GM18867 (cell line): ENCODE measurements at regions not wholly inside any gene's neighbourhood (a gene's known extent, or its start where the extent isn't known, plus 50 kb on each side); places are given as distances from the start of the nearest gene placed in this dataset.
"Not testable (repeated sequence)": the region's sequence is repeated elsewhere in the genome, so short reads cannot be mapped to it uniquely, and the experiment has no call there.

ENCODE experiments used
- ATAC-seq: cut with Tn5 transposase; IDR thresholded peaks from one replicate; pipeline ENCODE4 v1.9.1; 2021; ENCODE audit warnings: mild to moderate bottlenecking, moderate library complexity; ENCODE audit not compliant: unreplicated experiment

DNA sequence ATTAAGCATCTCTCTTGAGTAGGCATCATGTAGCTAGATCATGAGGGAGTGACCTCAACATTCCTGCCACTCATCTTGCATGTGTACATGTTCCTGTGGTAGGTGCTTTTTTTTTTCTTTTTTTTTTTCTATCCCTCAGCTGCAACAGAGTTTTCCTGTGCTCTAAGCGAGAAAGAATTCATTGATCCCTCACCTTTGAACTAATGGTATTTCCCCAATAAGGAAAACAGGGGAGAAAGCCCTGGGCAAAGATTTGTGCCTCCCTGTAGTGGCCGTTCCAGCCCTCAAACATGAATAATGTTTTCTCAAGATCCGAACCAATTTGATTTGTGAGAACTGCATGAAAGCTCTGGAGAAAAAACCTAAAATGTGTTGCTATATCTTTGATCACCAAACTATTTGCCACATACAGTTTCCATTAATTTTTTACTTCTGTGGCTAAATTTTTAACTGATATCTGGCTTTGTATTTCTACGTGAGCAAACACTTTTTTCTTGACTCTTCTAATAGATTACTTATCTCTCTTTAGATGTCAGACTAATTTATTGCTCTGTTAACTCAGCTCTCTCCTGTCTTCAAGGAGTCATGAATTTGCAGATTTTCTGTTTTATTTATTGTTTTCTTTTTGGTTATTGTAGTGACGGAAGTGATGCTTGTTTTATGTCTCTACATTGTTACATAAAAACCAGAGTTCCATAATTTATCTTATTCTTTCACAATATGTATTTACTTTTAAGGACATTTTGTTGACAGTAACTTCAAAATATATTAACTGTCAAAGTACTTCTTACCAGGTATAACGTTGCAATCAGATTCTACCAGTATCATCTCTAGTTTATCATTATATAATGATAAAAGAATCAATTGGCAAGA lies 1396.5 kb downstream of the OTOL1 start:
- ATAC-seq = no peak

DNA sequence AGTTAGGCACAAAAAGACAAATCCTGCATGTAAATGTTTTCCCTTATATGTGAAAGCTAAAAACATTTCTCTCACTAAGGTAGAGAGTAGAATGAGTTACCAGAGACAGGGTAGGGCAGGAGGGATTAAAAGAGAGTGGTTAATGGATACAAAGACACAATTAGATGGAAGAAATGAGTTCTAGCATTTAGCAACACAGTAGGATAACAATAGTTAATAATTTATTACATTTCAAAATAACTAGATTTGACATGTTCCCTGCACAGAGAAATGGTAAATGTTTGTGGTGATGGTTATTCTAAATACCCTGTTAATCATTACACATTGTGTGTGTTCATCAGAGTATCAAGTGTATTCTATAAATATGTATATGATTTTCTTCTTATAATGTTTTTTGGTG lies 1400.7 kb downstream of the OTOL1 start:
- no peak for ATAC-seq

DNA sequence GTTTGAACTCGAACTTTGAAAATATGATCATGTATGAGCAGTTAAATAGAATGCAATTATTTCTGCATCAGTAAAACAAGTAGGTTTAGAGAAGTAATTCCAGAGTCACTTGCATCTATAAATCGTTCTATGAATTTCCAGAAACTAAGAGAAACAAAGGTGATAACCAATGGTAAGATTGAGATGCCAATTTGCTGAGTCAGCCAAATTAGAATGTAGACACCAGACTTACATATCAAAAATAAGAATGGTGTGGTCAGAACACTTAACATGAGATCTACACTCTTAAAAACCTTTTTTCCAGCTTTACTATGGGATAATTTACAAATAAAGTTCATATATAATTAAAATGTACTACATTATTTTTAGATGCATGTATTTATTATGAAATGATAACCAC lies 1435.9 kb downstream of the OTOL1 start:
- no peak for ATAC-seq

DNA sequence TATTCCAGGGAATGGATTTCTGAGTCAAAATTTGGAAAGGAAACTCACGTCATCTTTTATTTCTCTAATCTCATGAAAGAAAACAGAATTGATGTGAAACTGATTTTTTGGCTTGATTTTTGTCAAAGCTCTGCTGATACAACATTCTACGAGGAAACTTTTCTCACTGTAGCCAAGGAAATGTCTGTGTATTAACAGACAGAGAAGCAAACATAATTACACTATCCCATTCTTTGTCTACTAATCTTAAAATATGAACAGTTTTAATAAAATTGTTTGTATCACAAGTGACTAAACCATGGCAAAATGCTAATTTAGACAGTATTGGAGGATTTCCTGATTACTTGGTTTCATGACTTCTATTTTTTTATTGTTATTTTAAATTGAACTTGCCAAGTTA lies 1437.0 kb downstream of the OTOL1 start:
- ATAC-seq = no peak

DNA sequence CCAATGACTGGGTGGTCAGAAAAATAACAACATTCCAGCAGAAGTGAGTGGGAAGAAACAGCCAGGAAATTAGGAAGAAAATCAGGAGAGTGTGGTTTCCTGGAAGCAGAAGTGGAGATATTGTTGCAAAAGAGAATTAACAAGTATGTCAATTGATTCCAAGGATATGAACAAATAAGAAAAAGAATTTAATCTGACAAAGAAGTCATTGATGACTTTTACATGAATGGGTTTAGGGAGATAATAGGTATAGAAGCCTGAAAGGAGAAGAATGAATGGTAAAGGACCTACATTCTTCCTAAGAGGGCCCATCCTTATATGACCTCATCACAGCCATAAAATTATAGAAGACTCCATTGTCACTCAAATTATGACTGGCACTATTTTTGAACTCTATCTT lies 1440.1 kb downstream of the OTOL1 start:
- no peak for ATAC-seq

DNA sequence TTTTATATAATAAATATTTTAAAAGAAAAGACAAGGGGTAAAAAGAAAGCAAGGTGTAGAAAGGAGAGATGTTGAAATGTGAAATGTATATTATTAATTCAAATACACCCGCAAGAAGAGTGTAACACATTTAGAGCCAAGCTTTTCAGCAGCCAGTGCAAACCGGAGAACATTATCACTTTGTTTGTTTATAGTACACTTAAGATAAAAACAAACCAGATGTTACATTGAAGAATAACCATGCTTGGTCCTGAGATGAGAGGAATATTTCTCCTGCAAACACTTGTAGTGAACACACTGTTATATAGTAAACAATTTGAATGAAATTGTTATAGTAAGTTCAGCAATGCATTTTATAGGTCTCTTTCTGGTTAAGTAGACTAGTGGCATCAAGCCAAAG lies 1441.5 kb downstream of the OTOL1 start:
- no peak for ATAC-seq

DNA sequence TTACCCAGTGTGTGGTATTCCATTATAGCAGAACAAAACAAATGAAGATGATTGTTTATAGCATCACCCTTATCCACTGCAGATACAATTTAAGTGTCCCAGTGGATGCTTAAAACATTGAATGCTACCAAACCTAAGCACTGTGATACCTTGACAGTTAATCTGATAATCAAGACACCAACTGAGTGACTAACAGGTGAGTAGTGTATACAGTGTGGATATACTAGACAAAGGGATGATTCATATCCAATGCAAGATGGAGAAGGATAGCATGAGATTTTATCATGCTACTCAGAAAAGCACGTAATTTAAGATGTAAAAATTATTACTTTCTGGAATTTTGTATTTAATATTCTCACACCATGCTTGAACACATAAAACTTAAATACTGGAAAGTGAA lies 1449.0 kb downstream of the OTOL1 start:
- ATAC-seq = no peak

DNA sequence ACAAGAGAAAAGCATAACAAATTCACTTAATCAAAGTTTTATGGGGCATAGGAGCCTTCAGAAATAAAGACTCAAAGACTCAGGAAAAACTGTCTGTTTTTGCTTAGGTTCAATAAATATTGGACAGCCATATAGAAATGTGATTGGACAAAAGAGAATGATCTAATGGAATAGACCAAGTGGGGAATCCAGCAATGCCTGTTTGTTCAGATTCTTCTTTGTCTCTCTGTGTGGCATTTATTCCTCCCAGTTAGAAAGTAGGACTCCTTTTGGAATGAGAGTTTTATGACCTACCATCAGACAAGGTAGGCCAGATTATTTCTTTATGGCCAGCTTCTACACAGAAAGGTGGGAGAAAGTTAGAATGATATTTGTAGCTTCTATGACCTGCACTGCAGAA lies 1460.1 kb downstream of the OTOL1 start:
- no peak for ATAC-seq

DNA sequence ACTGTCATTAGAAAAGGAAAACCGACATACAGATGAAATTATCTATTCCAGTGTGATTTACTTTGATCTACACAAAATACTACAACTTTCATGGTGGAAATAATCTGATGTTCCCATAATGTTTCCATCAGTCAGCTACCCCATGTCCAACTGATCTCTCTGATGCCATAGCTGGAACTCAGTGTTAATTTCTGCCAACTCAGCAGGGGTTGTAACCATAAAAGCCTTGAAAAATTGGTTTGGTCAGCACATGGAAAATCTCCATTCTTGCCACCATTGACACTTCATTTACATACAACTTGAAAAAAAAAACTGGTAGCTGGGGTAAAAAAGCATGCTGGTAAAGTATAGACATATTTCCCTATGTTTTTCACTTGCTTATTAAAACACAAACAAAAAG lies 1463.7 kb downstream of the OTOL1 start:
- ATAC-seq = no peak

DNA sequence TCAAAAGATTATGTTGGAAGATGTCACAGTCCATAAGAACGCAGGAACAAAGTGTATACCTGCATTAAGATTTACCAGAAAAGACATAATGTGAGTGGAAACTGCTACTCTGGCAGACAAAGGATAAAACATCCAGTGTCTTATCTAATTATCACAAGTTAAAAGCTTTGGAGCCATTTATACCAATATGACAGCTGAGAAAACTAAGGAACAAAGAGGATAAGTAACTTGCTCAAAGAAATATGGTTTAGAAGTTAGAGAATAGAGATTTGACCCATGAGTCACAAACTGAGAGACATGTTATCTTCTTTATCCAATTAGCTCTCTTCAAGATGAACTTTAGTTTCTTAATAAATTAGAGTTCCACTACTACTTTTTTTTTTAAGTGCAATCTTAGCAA lies 1473.7 kb downstream of the OTOL1 start:
- ATAC-seq = no peak

DNA sequence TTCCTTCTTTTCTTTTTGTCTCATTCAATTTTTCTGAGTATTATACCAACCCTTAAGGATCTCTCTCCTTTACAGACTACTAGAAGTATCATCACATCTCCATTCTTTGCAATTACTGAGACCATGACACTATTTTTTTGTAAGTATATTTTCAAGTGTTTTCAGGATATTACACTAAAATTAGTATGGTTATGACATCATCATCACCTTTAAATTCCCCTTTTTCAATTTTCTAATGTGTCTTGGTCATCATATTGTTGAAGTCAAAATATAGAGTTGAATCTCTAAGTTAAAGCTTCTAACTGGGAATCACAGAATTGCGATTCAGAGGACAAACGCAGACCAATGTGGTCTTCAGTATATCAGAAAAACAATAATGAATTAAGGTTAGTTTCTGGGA lies 1475.1 kb downstream of the OTOL1 start:
- no peak for ATAC-seq

DNA sequence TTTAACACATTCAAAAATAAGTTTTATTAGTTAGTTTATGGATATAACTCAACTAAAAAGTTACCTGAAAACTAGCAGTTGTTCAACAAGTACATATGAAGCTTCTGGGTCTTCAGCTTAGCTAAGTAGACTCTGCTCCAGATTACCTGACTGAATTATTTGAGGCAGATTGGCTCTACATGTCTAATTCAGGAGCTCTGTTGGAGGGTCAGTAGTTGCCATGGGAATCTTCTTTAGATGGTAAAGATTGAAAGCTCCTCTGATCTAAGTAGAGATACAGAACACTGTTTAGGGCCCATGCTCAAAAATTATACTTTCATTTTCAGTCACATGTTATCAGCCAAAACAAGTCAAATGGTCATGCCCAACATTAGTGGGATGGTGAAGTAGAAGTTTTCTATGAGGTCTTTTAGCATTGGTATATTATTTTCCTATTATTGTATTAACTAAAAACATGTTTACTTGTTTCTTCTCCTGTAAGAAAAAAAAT lies 1476.9 kb downstream of the OTOL1 start:
- ATAC-seq = no peak

DNA sequence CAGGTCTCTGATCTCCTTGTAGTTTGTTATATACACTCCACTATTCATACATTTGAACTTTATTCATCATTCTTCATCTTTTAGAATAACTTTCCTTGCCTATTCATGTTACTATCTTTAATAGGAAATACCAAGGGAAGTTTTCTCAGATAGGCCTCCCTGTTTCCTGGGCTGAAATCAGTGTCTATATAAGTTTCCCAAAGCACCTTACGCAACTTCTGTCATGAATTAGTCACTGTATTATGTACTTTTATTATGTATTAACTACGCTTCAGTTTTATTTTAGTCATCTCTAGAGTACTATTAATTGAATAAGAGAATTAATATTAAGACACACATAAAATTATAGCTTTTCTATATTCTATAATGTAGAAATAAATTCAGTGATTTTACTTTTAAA lies 1481.5 kb downstream of the OTOL1 start:
- ATAC-seq = no peak

DNA sequence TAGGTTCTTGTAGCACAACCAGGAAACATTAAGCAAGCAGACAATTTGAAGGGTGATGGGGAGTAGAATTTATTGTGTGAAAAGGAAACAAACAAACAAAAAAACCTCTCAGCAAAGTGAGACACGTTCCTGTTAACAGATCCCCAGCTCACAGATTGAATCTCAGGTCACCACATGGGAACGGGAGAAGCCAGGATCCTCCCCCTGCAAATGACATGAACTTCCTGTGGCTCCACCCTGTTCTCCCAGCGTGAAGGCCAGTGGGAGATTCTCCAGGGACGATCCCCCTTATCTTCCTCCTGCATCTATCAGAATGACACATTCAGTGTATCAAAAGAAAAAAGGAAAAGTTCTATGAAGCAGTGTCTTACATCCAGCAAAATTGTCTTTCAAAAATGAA lies 1488.1 kb downstream of the OTOL1 start:
- no peak for ATAC-seq

DNA sequence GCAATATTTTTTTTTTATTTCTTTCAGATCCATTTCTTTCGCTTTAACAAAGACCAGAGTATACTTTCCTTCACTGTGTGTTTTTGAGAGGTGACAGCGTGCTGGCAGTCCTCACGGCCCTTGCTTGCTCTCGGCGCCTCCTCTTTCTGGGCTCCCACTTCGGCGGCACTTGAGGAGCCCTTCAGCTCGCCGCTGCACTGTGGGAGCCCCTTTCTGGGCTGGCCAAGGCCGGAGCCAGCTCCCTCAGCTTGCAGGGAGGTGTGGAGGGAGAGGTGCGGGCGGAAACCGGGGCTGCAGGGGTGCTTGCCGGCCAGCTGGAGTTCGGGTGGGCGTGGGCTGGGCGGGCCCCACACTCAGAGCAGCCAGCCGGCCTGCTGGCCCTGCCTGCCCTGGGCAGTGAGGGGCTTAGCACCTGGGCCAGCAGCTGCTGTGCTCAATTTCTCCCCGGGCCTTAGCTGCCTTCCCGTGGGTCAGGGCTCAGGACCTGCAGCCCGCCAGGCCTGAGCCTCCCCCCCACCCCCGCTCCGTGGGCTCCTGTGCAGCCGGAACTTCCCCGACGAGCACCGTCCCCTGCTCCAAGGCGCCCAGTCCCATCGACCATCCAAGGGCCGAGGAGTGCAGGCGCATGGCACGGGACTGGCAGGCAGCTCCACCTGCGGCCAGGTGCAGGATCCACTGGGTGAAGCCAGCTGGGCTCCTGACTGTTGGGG lies 1490.6 kb downstream of the OTOL1 start:
- not testable (repeated sequence) for ATAC-seq

DNA sequence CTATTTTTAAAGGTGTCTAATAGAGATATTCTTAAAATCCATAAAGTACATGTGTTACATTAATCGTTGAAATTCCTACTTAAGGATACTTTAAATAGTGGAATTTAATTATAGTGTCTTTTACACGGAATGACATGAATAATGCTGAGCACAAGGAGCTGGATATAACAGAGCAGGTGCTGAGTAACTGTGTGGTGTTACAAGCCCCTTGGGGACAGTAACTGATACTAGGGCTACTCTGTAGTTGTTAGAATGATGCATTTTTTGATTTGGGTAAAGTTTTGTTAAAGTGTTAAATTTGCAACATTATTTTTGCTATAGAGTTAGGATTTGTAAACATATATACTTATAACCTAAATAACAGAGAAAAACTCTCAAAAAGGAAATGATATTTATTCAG lies 1496.1 kb downstream of the OTOL1 start:
- no peak for ATAC-seq

DNA sequence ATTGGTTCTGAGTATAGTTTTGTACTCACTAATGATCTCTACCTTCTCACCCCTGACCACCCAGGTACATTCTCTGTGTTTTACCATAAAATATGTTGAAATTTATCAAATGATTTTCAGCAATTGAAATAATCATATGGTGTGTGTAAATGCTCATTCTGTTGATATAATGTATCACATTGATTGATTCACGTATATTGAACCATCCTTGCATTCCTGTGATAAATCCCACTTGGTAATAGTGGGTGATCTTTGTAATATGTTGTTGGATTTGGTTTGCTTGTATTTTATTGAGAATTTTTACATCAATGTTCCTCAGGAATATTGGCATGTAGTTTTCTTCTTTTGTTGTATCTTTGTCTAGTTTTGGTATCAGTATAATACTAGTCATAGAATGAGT lies 1497.6 kb downstream of the OTOL1 start:
- no peak for ATAC-seq

DNA sequence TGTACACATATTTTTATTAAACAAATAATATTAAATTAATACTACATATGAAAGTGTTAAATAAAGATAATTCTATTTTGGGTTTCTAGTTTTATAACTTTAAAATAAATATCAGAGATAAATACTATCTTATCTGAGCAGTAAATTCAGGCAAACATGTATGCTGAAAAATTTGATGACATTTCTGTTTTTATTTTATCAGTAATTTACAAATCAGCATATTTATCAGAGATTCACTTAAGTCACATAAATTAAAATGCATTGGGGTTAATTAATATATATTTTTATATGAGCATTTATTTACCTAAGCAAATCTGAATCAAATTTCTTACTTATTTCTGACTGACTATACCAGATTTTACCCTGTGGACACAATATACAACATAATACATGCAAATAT lies 1499.8 kb downstream of the OTOL1 start:
- ATAC-seq = no peak

DNA sequence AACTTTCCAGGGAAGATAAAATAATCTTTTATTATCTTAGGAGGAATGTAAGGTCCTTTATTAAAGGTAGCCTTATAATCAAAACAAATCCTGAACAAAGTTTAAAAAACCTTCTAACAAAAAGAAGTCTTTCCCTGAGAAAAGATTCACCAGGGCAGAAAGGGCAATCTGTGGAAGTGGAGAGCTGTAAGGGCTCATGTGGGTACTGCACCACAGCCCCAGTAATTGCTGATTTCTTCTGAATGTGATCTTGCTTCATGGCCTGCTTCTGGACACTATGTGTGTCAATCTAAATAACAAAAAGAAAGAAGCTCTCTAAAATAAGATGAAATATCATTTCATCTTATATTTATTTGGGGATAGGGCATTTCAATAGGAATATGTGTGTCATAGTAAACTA lies 1501.6 kb downstream of the OTOL1 start:
- ATAC-seq = no peak

DNA sequence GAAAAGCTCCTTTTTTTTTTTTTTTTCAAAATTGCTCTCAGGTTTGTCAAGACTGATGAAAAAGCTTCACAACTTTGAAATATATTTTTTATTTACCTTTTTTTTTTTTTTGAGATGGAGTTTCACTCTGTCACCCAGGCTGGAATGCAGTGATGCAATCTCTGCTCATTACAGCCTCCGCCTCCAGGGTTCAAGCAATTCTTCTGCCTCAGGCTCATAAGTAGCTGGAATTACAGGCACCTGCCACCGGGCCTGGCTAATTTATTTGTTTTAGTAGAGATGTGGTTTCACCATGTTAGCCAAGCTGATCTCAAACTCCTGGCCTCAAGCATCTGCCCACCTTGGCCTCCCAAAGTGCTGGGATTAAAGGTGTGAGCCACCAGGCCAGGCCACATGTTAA lies 1515.0 kb downstream of the OTOL1 start:
- ATAC-seq = no peak

DNA sequence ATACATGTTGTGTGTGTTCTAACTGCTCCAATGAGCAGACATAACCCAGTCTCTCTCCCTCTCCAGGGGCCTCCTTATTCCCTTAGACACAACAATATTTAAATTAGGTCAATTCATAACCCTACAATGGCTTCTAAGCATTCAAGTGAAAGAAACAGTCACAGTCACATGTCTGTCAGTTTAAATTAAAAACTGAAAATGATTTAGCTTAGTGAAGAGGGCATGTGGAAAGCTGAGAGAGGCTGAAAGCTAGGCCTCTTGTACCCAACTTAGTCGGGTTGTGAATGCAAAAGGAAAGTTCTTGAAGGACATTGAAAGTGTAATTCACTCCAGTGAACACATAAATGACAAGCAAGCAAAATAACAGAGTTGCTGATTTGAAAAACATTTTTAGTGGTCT lies 1519.6 kb downstream of the OTOL1 start:
- ATAC-seq = no peak

DNA sequence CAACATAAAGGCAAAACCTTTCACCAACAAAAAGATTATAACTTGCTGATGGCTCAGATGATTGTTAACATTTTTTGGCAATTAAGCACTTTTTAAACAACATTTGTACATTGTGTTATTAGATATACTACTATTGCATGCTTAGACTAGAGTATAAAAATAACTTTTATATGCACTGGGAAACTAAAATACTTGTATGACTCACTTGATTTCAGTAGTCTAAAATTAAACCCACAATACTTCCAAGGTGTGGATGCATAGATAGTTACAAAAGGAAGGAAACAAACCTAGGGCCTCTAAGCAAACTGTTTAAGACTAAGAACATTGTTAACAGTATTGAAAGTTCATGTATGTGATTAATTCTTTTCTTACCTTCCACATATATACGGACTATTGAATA lies 1521.5 kb downstream of the OTOL1 start:
- no peak for ATAC-seq
